ENCODE measurements at regions not wholly inside any gene's neighbourhood (a gene's known extent, or its start where the extent isn't known, plus 50 kb on each side); places are given as distances from the start of the nearest gene placed in this dataset.

- H3K27me3 ChIP-seq (ENCODE audit: control insufficient read depth in 1 of 2, insufficient read depth in 2 of 2, low read length in 2 of 2): no peaks in the 10 kb centered on the region
- FAIRE-seq: no peak
- H3K4me3 ChIP-seq (replicated peaks in 1 of 3; ENCODE audit: insufficient read depth in 1 of 3, low read depth in 2 of 3, low read length in 3 of 3): no peak overlapping the region
- TF ChIP-seq SIX1 (CRISPR knock-in tag; IDR thresholded peaks at IDR 0.05; ENCODE audit: borderline replicate concordance) (no peak), ZBTB42 (CRISPR knock-in tag; IDR thresholded peaks at IDR 0.05) (no peak), ZNF160 (CRISPR knock-in tag; IDR thresholded peaks at IDR 0.05) (no peak), ZNF24 (IDR thresholded peaks at IDR 0.05) (no peak), KDM5A (IDR thresholded peaks at IDR 0.05; ENCODE audit: borderline replicate concordance, low read length) (no peak), ATF4 (CRISPR knock-in tag; IDR thresholded peaks at IDR 0.05) (no peak), ZHX2 (IDR thresholded peaks at IDR 0.05; ENCODE audit: low read depth) (no peak), ZHX2 (CRISPR knock-in tag; IDR thresholded peaks at IDR 0.05; ENCODE audit: borderline replicate concordance) (no peak), ZNF136 (CRISPR knock-in tag; IDR thresholded peaks at IDR 0.05; ENCODE audit: low read depth) (no peak), TERF1 (CRISPR knock-in tag; IDR thresholded peaks at IDR 0.05) (no peak), STAT5B (CRISPR knock-in tag; IDR thresholded peaks at IDR 0.05) (no peak)
- in situ Hi-C loops (cut with HindIII; ENCODE audit: extremely low pct_ligation_motif_present, low pct_unique_long_range_greater_than_20kb): no loop called here
- no peaks in the 10 kb centered on the region for H3K4me1 ChIP-seq (ENCODE audit: insufficient read depth, low read length)
- no TSS peak for BruUV-seq (replicated peaks)
- no peak overlapping the region for H3K4me2 ChIP-seq (ENCODE audit: low read depth, low read length)
- no peak for ATAC-seq
- H3K79me2 ChIP-seq (ENCODE audit: insufficient read depth, low read length): no peaks in the 10 kb centered on the region
- intact Hi-C loops (cut with micrococcal nuclease; ENCODE audit: unreplicated experiment): no loop called here
- no peak overlapping the region for H3K27ac ChIP-seq (ENCODE audit: extremely low read length, insufficient read depth, low read length)
- H3K9me3 ChIP-seq (ENCODE audit: low read length): peaks cover 82% of the 10 kb centered on the region
- no peaks in the 10 kb centered on the region for H3K36me3 ChIP-seq (replicated peaks in 1 of 2; ENCODE audit: control insufficient read depth in 1 of 2, insufficient read depth in 2 of 2, low read length in 2 of 2)
- no peak for DNase-seq (ENCODE audit: low spot score)
- ChIA-PET POLR2A (no interaction called here), CTCF (ENCODE audit: low intra/inter-chr PET ratio, low total read pairs) (no interaction called here)
- no peak overlapping the region for H2AFZ ChIP-seq (ENCODE audit: low read length)
- whole genome bisulfite sequencing (ENCODE audit: low lambda C conversion rate): 3% methylated on average over 4 of the region's 4 CpGs
- H3K9ac ChIP-seq (ENCODE audit: insufficient read depth, low read depth, low read length): no peak overlapping the region
- H4K20me1 ChIP-seq (ENCODE audit: insufficient read depth, low read length): no peaks in the 10 kb centered on the region
Measured at GRCh38 chr10:81674941-81675340, 200.1 kb upstream of the NRG3 start.

Measured in HepG2 (cell line).